ENCODE measurements at regions not wholly inside any gene's neighbourhood (a gene's known extent, or its start where the extent isn't known, plus 50 kb on each side); places are given as distances from the start of the nearest gene placed in this dataset.
"Not testable (repeated sequence)": the region's sequence is repeated elsewhere in the genome, so short reads cannot be mapped to it uniquely, and the experiment has no call there.

DNA sequence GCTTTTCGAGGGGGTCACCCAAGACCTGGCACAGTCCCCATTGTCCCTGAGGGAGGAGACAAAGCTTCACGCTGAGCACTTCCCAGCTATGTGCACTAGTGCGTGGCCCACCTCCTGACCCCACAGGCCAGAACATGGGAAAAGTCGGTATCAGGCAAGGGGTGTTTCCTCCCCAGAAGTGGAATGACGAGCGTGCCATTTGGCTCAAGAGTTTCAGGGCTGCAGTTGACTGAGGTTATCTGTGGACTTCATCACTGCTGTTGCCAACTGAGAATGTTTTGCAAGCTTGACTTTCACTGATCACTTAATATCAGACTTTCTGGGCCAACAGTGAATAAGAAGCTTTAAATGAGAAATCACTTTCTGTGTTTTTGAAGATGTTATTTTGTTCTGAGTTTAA, 137.0 kb upstream of the AFDN start:
- H2AK5ac ChIP-seq (ENCODE audit: low read depth, low read length) = no peak overlapping the region
- H3K9me3 ChIP-seq (ENCODE audit: control insufficient read depth, insufficient read depth, low read length) = peaks cover 42% of the 10 kb centered on the region
- no peak overlapping the region for H2BK120ac ChIP-seq (ENCODE audit: low read depth, low read length)
- no peak overlapping the region for H2BK5ac ChIP-seq (ENCODE audit: low read depth, low read length, poor library complexity, severe bottlenecking)
- H3K4me1 ChIP-seq (ENCODE audit: control insufficient read depth, insufficient read depth, low read length) = no peaks in the 10 kb centered on the region
- H3K4me3 ChIP-seq (ENCODE audit: insufficient read depth, low read depth, low read length) = no peak overlapping the region
- no peak overlapping the region for H3K14ac ChIP-seq (replicated peaks; ENCODE audit: low read depth, low read length)
- no peak overlapping the region for H4K8ac ChIP-seq (ENCODE audit: low read depth in 2 of 2, low read length in 2 of 2)
- H3K9ac ChIP-seq (ENCODE audit: low read depth, low read length) = no peak overlapping the region
- intact Hi-C loops (cut with micrococcal nuclease) = no loop called here
- H4K91ac ChIP-seq (ENCODE audit: insufficient read depth, low read depth, low read length) = no peak overlapping the region
- BruUV-seq (replicated peaks) = no TSS peak
- ATAC-seq (ENCODE audit: low read depth) = no peak
- no peak for DNase-seq
- no peak overlapping the region for H3K56ac ChIP-seq (ENCODE audit: extremely low read depth, insufficient read depth, low read length)
- no peak overlapping the region for H4K5ac ChIP-seq (ENCODE audit: low read depth, low read length)
- no peak overlapping the region for H2AFZ ChIP-seq (replicated peaks; ENCODE audit: low read length, poor library complexity)
- H2BK15ac ChIP-seq (ENCODE audit: low read depth, low read length) = no peak overlapping the region
- in situ Hi-C loops (cut with MboI; ENCODE audit: low sequenced_read_pairs) = no loop called here
- no peak overlapping the region for H3K4me2 ChIP-seq (ENCODE audit: low read depth, low read length)
- H3K18ac ChIP-seq (ENCODE audit: low read depth, low read length) = no peak overlapping the region
- no peaks in the 10 kb centered on the region for H3K36me3 ChIP-seq (ENCODE audit: control insufficient read depth, insufficient read depth, low read length)
- H2BK20ac ChIP-seq (ENCODE audit: low read depth, low read length) = no peak overlapping the region
- ChIA-PET CTCF (no interaction called here), POLR2A (ENCODE audit: unreplicated experiment) (no interaction called here)
- H3K27me3 ChIP-seq (ENCODE audit: control insufficient read depth, insufficient read depth, low read length) = no peaks in the 10 kb centered on the region
- WGBS, 2 experiments (ENCODE audit: extremely low coverage in 2 of 2, insufficient read length in 1 of 2) = 30% methylated on average over 2 of the region's 6 CpGs; no CpG with 5 or more reads in 1 of the 2 experiments
- no peak overlapping the region for H2AK9ac ChIP-seq (replicated peaks; ENCODE audit: low read depth, low read length, poor library complexity)
- no peak overlapping the region for H3K23ac ChIP-seq (ENCODE audit: low read depth, low read length)
- no peaks in the 10 kb centered on the region for H4K20me1 ChIP-seq (ENCODE audit: insufficient read depth, low read length)
- dilution Hi-C loops (cut with HindIII; ENCODE audit: low sequenced_read_pairs, unreplicated experiment) = no loop called here
- no peaks in the 10 kb centered on the region for H3K79me1 ChIP-seq (ENCODE audit: low read depth in 1 of 2, low read length in 2 of 2)
- H3K4ac ChIP-seq (ENCODE audit: low read depth, low read length) = no peak overlapping the region
- no peak for TF ChIP-seq FOS (IDR thresholded peaks at IDR 0.05; ENCODE audit: low read depth, low read length)
- no peak for TF ChIP-seq NFE2L2 (IDR thresholded peaks at IDR 0.05; ENCODE audit: low read depth, low read length)
- no peaks in the 10 kb centered on the region for H3K9me1 ChIP-seq (ENCODE audit: insufficient read depth, low read length)
- H3K27ac ChIP-seq (ENCODE audit: insufficient read depth, low read length) = no peak overlapping the region

DNA sequence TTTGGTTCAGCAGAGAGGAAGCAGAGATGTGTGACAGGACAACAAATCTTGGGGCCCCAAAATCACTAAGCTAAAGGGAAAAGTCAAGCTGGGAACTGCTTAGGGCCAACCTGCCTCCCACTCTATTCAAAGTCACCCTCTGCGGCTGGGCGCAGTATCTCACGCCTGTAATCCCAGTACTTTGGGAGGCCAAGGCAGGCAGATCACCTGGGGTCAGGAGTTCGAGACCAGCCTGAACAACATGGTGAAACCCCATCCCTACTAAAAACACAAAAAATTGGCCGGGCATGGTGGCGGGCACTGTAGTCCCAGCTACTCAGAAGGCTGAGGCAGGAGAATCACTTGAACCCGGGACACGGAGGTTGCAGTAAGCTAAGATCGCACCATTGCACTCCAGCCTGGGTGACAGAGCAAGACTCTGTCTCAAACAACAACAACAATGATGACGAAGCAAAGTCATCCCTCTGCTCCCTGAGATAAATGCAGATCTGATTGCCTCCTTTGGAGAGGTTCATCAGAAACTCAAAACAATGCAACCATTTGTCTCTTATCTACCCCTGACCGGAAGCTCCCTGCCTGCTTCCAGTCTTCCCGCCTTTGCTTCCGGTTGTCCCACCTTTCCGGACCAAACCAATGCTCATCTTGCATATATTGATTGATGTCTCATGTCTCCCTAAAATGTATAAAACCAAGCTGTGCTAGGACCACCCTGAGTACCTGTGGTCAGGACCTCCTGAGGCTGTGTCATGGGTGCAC, 136.4 kb upstream of the AFDN start:
- H3K4me2 ChIP-seq (ENCODE audit: low read depth, low read length); H3K4ac ChIP-seq (ENCODE audit: low read depth, low read length); H4K8ac ChIP-seq (ENCODE audit: low read depth in 2 of 2, low read length in 2 of 2); H2AFZ ChIP-seq (replicated peaks; ENCODE audit: low read length, poor library complexity); H3K9me1 ChIP-seq (ENCODE audit: insufficient read depth, low read length); H2BK5ac ChIP-seq (ENCODE audit: low read depth, low read length, poor library complexity, severe bottlenecking); intact Hi-C loops (cut with micrococcal nuclease); H3K23ac ChIP-seq (ENCODE audit: low read depth, low read length); H2AK9ac ChIP-seq (replicated peaks; ENCODE audit: low read depth, low read length, poor library complexity); H3K36me3 ChIP-seq (ENCODE audit: control insufficient read depth, insufficient read depth, low read length); H3K27me3 ChIP-seq (ENCODE audit: control insufficient read depth, insufficient read depth, low read length); POLR2A ChIA-PET (ENCODE audit: unreplicated experiment); H4K5ac ChIP-seq (ENCODE audit: low read depth, low read length); H4K20me1 ChIP-seq (ENCODE audit: insufficient read depth, low read length); H3K56ac ChIP-seq (ENCODE audit: extremely low read depth, insufficient read depth, low read length); CTCF ChIA-PET; H3K4me3 ChIP-seq (ENCODE audit: insufficient read depth, low read depth, low read length); in situ Hi-C loops (cut with MboI; ENCODE audit: low sequenced_read_pairs); H2BK20ac ChIP-seq (ENCODE audit: low read depth, low read length); H3K14ac ChIP-seq (replicated peaks; ENCODE audit: low read depth, low read length); H3K27ac ChIP-seq (ENCODE audit: insufficient read depth, low read length); H2BK120ac ChIP-seq (ENCODE audit: low read depth, low read length); DNase-seq; H3K18ac ChIP-seq (ENCODE audit: low read depth, low read length); H3K79me1 ChIP-seq (ENCODE audit: low read depth in 1 of 2, low read length in 2 of 2); H2AK5ac ChIP-seq (ENCODE audit: low read depth, low read length); H3K9ac ChIP-seq (ENCODE audit: low read depth, low read length); dilution Hi-C loops (cut with HindIII; ENCODE audit: low sequenced_read_pairs, unreplicated experiment); H4K91ac ChIP-seq (ENCODE audit: insufficient read depth, low read depth, low read length); H2BK15ac ChIP-seq (ENCODE audit: low read depth, low read length); ATAC-seq (ENCODE audit: low read depth); BruUV-seq (replicated peaks); H3K4me1 ChIP-seq (ENCODE audit: control insufficient read depth, insufficient read depth, low read length): not testable (repeated sequence)
- peaks cover 38% of the 10 kb centered on the region for H3K9me3 ChIP-seq (ENCODE audit: control insufficient read depth, insufficient read depth, low read length)
- WGBS, 2 experiments (ENCODE audit: extremely low coverage in 2 of 2, insufficient read length in 1 of 2) = 63% methylated on average over 2 of the region's 14 CpGs; no CpG with 5 or more reads in 1 of the 2 experiments

All from IMR-90 (cell line).